ENCODE measurements at regions not wholly inside any gene's neighbourhood (a gene's known extent, or its start where the extent isn't known, plus 50 kb on each side); places are given as distances from the start of the nearest gene placed in this dataset.

DNA sequence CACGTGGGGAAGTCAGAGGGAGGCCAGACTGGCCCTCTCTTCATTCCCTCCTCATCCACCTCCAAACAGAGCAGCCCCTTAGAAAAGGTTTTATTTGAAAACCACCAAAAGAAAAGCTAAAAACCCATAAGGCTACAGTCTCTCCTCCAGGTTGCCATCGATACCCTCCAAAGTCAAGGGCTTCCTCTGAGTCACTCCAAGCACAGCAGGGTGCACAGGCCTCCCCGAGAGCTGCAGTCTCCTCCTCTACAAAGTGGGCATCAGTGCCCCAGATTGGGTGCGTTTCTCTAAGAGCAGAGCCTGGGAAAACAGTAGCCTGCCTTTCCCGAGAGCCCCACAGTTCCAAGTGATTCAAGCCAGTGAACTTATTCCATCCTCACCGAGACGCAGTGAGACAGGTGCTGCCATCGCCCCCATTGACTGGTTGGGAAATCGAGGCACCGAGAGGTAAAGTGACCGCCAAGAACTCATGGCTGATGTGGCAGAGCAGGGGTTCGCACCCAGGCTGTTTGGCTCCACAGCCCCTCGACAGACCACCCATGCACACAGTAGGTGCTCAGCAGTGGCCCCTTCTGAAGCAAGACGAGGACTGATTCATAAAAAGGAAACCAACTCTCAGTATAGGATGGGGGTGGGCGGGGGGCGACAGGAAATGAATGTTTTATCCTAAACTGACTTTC is 91.7 kb upstream of the SHISAL1 start:
- TF ChIP-seq, protein P1, sequence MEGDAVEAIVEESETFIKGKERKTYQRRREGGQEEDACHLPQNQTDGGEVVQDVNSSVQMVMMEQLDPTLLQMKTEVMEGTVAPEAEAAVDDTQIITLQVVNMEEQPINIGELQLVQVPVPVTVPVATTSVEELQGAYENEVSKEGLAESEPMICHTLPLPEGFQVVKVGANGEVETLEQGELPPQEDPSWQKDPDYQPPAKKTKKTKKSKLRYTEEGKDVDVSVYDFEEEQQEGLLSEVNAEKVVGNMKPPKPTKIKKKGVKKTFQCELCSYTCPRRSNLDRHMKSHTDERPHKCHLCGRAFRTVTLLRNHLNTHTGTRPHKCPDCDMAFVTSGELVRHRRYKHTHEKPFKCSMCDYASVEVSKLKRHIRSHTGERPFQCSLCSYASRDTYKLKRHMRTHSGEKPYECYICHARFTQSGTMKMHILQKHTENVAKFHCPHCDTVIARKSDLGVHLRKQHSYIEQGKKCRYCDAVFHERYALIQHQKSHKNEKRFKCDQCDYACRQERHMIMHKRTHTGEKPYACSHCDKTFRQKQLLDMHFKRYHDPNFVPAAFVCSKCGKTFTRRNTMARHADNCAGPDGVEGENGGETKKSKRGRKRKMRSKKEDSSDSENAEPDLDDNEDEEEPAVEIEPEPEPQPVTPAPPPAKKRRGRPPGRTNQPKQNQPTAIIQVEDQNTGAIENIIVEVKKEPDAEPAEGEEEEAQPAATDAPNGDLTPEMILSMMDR (IDR thresholded peaks at IDR 0.05): no peak
- TF ChIP-seq POLR2A (IDR thresholded peaks at IDR 0.05): no peak

All from prostate gland (tissue), 2 donors.